ENCODE measurements at regions not wholly inside any gene's neighbourhood (a gene's known extent, or its start where the extent isn't known, plus 50 kb on each side); places are given as distances from the start of the nearest gene placed in this dataset.

- Mint-ChIP-seq H3K4me3 (no peak overlapping the region), H3K36me3 (ENCODE audit: low read depth) (no peaks in the 10 kb centered on the region), H3K9me3 (no peaks in the 10 kb centered on the region), H3K27ac (no peak overlapping the region), H3K27me3 (no peaks in the 10 kb centered on the region), H3K4me1 (peaks cover 11% of the 10 kb centered on the region)
- intact Hi-C loops (cut with micrococcal nuclease), result no loop called here
- TF ChIP-seq, protein P1, sequence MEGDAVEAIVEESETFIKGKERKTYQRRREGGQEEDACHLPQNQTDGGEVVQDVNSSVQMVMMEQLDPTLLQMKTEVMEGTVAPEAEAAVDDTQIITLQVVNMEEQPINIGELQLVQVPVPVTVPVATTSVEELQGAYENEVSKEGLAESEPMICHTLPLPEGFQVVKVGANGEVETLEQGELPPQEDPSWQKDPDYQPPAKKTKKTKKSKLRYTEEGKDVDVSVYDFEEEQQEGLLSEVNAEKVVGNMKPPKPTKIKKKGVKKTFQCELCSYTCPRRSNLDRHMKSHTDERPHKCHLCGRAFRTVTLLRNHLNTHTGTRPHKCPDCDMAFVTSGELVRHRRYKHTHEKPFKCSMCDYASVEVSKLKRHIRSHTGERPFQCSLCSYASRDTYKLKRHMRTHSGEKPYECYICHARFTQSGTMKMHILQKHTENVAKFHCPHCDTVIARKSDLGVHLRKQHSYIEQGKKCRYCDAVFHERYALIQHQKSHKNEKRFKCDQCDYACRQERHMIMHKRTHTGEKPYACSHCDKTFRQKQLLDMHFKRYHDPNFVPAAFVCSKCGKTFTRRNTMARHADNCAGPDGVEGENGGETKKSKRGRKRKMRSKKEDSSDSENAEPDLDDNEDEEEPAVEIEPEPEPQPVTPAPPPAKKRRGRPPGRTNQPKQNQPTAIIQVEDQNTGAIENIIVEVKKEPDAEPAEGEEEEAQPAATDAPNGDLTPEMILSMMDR (IDR thresholded peaks at IDR 0.05), result no peak
- CTCF ChIA-PET, result no interaction called here
- DNase-seq (no peak), ATAC-seq (ENCODE audit: low read depth) (no peak)
- POLR2A ChIA-PET, result no interaction called here
Observed at GRCh38 chr6:15131651-15132061, 114.2 kb upstream of the JARID2 start.

DNA sequence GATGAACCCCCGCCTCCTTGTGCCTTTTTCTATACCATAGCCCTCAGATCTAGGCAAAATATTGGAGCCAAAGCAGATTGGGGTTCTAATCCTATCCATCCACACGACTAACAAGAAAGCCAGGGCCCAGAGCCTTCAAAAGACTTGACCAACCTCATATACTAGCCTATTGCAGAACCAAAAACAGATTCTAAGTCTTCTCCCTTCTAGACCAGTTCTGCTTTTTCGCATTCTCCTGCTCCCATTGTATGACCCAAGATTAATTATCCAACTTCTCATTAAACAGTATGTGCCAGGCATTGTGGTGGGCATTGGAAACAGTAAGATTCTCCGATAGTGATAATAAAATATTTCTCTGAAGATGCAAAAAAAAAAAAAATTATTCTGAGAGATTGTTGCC lies 113.7 kb upstream of the JARID2 start:
- ChIA-PET POLR2A (no interaction called here), CTCF (no interaction called here)
- no peaks in the 10 kb centered on the region for H3K27me3 Mint-ChIP-seq
- no peaks in the 10 kb centered on the region for H3K36me3 Mint-ChIP-seq (ENCODE audit: low read depth)
- TF ChIP-seq, protein P1 (IDR thresholded peaks at IDR 0.05), result no peak
- no peak overlapping the region for H3K27ac Mint-ChIP-seq
- H3K9me3 Mint-ChIP-seq, result no peaks in the 10 kb centered on the region
- intact Hi-C loops (cut with micrococcal nuclease), result no loop called here
- DNase-seq (no peak), ATAC-seq (ENCODE audit: low read depth) (no peak)
- H3K4me1 Mint-ChIP-seq, result peaks cover 11% of the 10 kb centered on the region
- H3K4me3 Mint-ChIP-seq, result no peak overlapping the region

GRCh38 chr6:15132854-15133670 lies 112.8 kb upstream of the JARID2 start:
- ChIA-PET CTCF (no interaction called here), POLR2A (no interaction called here)
- DNase-seq, result no peak
- peaks cover 13% of the 10 kb centered on the region for H3K4me1 Mint-ChIP-seq
- no peak for ATAC-seq (ENCODE audit: low read depth)
- H3K27me3 Mint-ChIP-seq, result no peaks in the 10 kb centered on the region
- H3K9me3 Mint-ChIP-seq, result no peaks in the 10 kb centered on the region
- no peak overlapping the region for H3K27ac Mint-ChIP-seq
- TF ChIP-seq, protein P1 (IDR thresholded peaks at IDR 0.05), result no peak
- no peaks in the 10 kb centered on the region for H3K36me3 Mint-ChIP-seq (ENCODE audit: low read depth)
- intact Hi-C loops (cut with micrococcal nuclease), result no loop called here
- H3K4me3 Mint-ChIP-seq, result no peak overlapping the region

DNA sequence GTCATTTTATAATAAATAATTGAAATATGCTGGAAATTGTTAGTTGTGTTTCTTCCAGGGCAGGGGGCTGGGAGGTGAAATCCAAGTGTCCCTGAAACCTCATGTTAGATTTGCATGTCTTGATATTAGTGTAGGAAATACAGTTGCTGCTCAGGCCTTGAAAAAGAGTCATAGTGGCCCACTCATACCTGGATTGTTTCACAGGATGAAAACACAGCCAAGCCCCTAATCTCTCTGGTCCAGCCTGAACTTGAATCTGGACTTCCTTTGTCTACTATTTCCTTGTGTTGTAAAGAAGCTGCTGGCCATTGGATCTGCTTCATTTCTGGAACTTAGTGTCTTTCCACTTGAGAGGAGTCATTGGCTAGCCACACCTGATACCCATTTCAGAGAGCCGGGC lies 108.8 kb upstream of the JARID2 start:
- Mint-ChIP-seq H3K36me3 (ENCODE audit: low read depth) (no peaks in the 10 kb centered on the region), H3K4me1 (peaks cover 2% of the 10 kb centered on the region), H3K9me3 (no peaks in the 10 kb centered on the region), H3K27me3 (no peaks in the 10 kb centered on the region), H3K4me3 (no peak overlapping the region), H3K27ac (no peak overlapping the region)
- POLR2A ChIA-PET, result no interaction called here
- intact Hi-C loops (cut with micrococcal nuclease), result no loop called here
- CTCF ChIA-PET, result no interaction called here
- no peak for ATAC-seq (ENCODE audit: low read depth)
- no peak for DNase-seq
- TF ChIP-seq, protein P1 (IDR thresholded peaks at IDR 0.05), result no peak

GRCh38 chr6:15143086-15143485 lies 102.8 kb upstream of the JARID2 start:
- no peaks in the 10 kb centered on the region for H3K9me3 Mint-ChIP-seq
- H3K27ac Mint-ChIP-seq, result no peak overlapping the region
- no peaks in the 10 kb centered on the region for H3K36me3 Mint-ChIP-seq (ENCODE audit: low read depth)
- ATAC-seq (ENCODE audit: low read depth), result no peak
- DNase-seq, result no peak
- TF ChIP-seq, protein P1 (IDR thresholded peaks at IDR 0.05), result no peak
- no peak overlapping the region for H3K4me3 Mint-ChIP-seq
- intact Hi-C loops (cut with micrococcal nuclease), result no loop called here
- peaks cover 6% of the 10 kb centered on the region for H3K4me1 Mint-ChIP-seq
- ChIA-PET POLR2A (no interaction called here), CTCF (no interaction called here)
- H3K27me3 Mint-ChIP-seq, result no peaks in the 10 kb centered on the region

All from activated B cell treated with CpG ODN at 0.5 μM for 24 hours (primary cell).